Breast epithelium (tissue), 3 donors: ENCODE measurements at regions not wholly inside any gene's neighbourhood (a gene's known extent, or its start where the extent isn't known, plus 50 kb on each side); places are given as distances from the start of the nearest gene placed in this dataset.

Experiments
- CTCF ChIP-seq, 3 donors: fragments of 450-650 bp; IDR thresholded peaks; one replicate each; pipeline ENCODE4 v1.5.1; 2016 to 2017; ENCODE audit warnings: antibody characterized with exemption in 3 of 3, mild to moderate bottlenecking in 3 of 3, moderate library complexity in 3 of 3
- POLR2AphosphoS5 ChIP-seq, 3 donors: sonication (generic); formaldehyde crosslinking; IDR thresholded peaks; one replicate each; pipeline ENCODE4 v1.6.1; 2017; ENCODE audit warnings: antibody characterized with exemption in 3 of 3

- TF ChIP-seq CTCF (IDR thresholded peaks at IDR 0.05) (no peak), POLR2AphosphoS5 (IDR thresholded peaks at IDR 0.05) (no peak)
Observed at GRCh38 chr10:6811153-6811552, 231.1 kb upstream of the PRKCQ start.
